Mucosa of descending colon (tissue), 3 donors: ENCODE measurements at regions not wholly inside any gene's neighbourhood (a gene's known extent, or its start where the extent isn't known, plus 50 kb on each side); places are given as distances from the start of the nearest gene placed in this dataset.

Source experiments
- ATAC-seq: fragments of 200-7000 bp; cut with Tn5 transposase; one replicate; pipeline ENCODE4 v1.9.1; 2020; ENCODE audit warnings: mild to moderate bottlenecking, moderate library complexity
- DNase-seq, 3 donors: peaks; one replicate each; pipeline ENCODE4 v3.0.0-alpha.2; 2020
- H3K36me3 ChIP-seq: fragments of 200-600 bp; one replicate; pipeline ENCODE4 v1.8.0; 2021; ENCODE audit warnings: low read depth, mild to moderate bottlenecking
- H3K4me1 ChIP-seq: fragments of 200-600 bp; one replicate; pipeline ENCODE4 v1.8.0; 2021; ENCODE audit warnings: low read depth, mild to moderate bottlenecking
- H3K4me3 ChIP-seq: fragments of 200-600 bp; one replicate; pipeline ENCODE4 v1.8.0; 2021; ENCODE audit warnings: mild to moderate bottlenecking
- H3K9me3 ChIP-seq: fragments of 200-600 bp; one replicate; pipeline ENCODE4 v1.8.0; 2021; ENCODE audit warnings: mild to moderate bottlenecking
- CTCF ChIP-seq: fragments of 200-600 bp; IDR thresholded peaks from one replicate; pipeline ENCODE4 v1.8.0; 2022; ENCODE audit warnings: antibody characterized with exemption, mild to moderate bottlenecking
- intact Hi-C, 2 donors: fragments of 100-400 bp; cut with DNase I in 1 of 2; cut with micrococcal nuclease in 1 of 2; formaldehyde crosslinking; loops; one replicate each; pipeline versions ENCODE4 v1.11.0 to v1.11.1; 2022; cut with DNase I, micrococcal nuclease
- donor health status: DM: no; HTN: no; CAD: no; lungs with moderate emphysema.
- donor health status: DM: no; HTN: no; CAD: no.
- donor health status: DM: no; HTN: yes; CAD: no.

- Histone ChIP-seq H3K4me3 (no peak overlapping the region), H3K9me3 (no peaks in the 10 kb centered on the region), H3K36me3 (no peaks in the 10 kb centered on the region), H3K4me1 (no peaks in the 10 kb centered on the region)
- no peak for ATAC-seq
- no peak for DNase-seq
- no peak for TF ChIP-seq CTCF
- intact Hi-C loops: no loop called here
Observed at GRCh38 chr2:44077942-44078511, 82.2 kb upstream of the LRPPRC start.

- Histone ChIP-seq H3K4me1 (no peaks in the 10 kb centered on the region), H3K36me3 (no peaks in the 10 kb centered on the region), H3K4me3 (no peak overlapping the region), H3K9me3 (no peaks in the 10 kb centered on the region)
- ATAC-seq (no peak), DNase-seq (no peak)
- no peak for TF ChIP-seq CTCF
- intact Hi-C loops: loop anchor here in 1 of 2 donors (10.0 kb wide), 1 partner anchor 165 kb away; no protein-coding TSS in a partner anchor
Observed at GRCh38 chr2:44079686-44080085, 83.9 kb upstream of the LRPPRC start.

DNA sequence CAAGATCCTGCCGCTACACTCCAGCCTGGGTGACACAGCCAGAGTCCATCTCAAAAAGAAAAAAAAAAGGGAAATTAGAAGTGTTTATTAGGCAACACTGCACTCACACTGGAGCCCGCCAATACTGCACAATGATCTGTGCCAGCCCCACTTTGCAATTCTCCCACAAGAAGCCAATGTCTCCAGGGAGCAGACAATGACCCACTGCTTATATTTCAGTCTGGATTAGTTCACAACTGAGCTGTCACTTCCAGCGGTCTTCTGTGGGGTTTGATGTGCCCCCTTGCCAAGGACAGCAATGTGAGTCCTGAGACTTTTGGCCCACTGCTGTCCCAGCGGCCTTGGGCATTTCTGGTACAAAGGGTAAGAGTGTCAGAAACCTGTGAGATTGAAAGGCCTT, 85.6 kb upstream of the PPM1B start:
- DNase-seq: no peak
- intact Hi-C loops: loop anchor here in 1 of 2 donors (10.0 kb wide), 1 partner anchor 162 kb away; no protein-coding TSS in a partner anchor
- Histone ChIP-seq H3K9me3 (no peaks in the 10 kb centered on the region), H3K4me3 (no peak overlapping the region), H3K36me3 (no peaks in the 10 kb centered on the region), H3K4me1 (no peaks in the 10 kb centered on the region)
- ATAC-seq: no peak
- TF ChIP-seq CTCF: no peak

- intact Hi-C loops: loop anchor here in 1 of 2 donors (5.0 to 10.0 kb wide), 2 partner anchors 160 to 207 kb away; no protein-coding TSS in a partner anchor
- Histone ChIP-seq H3K36me3 (no peaks in the 10 kb centered on the region), H3K4me3 (no peak overlapping the region), H3K9me3 (no peaks in the 10 kb centered on the region), H3K4me1 (no peaks in the 10 kb centered on the region)
- ATAC-seq (no peak), DNase-seq (no peak)
- no peak for TF ChIP-seq CTCF
Observed at GRCh38 chr2:44084850-44085249, 83.8 kb upstream of the PPM1B start.

- no peaks in the 10 kb centered on the region for H3K9me3 ChIP-seq
- TF ChIP-seq CTCF: no peak
- no peak overlapping the region for H3K4me3 ChIP-seq
- H3K4me1 ChIP-seq: no peaks in the 10 kb centered on the region
- intact Hi-C loops: loop anchor here in 1 of 2 donors (5.0 to 10.0 kb wide), 2 partner anchors 158 to 206 kb away; no protein-coding TSS in a partner anchor
- ATAC-seq (no peak), DNase-seq (no peak)
- no peaks in the 10 kb centered on the region for H3K36me3 ChIP-seq
Observed at GRCh38 chr2:44086629-44087028, 82.0 kb upstream of the PPM1B start.
